PC-9 (cell line): ENCODE measurements at regions not wholly inside any gene's neighbourhood (a gene's known extent, or its start where the extent isn't known, plus 50 kb on each side); places are given as distances from the start of the nearest gene placed in this dataset.

ENCODE experiments used
- CTCF ChIP-seq: fragments of 200-600 bp; sonication (generic); conservative IDR thresholded peaks from 2 replicates; pipeline ENCODE4 v1.6.1; 2017; ENCODE audit warnings: mixed run types, antibody characterized with exemption, mild to moderate bottlenecking, moderate library complexity
- EZH2 ChIP-seq: fragments of 200-600 bp; sonication (generic); IDR thresholded peaks from 2 replicates; pipeline ENCODE4 v1.8.0; 2017; ENCODE audit warnings: antibody characterized with exemption, low read depth

- TF ChIP-seq CTCF, result no peak
- no peak for TF ChIP-seq EZH2
These were observed 291.6 kb upstream of the MKI67 start for GRCh38 chr10:128417826-128418225.
